WTC11 (cell line): ENCODE measurements at regions not wholly inside any gene's neighbourhood (a gene's known extent, or its start where the extent isn't known, plus 50 kb on each side); places are given as distances from the start of the nearest gene placed in this dataset.

Source experiments
- ATAC-seq: fragments of 200-7000 bp; cut with Tn5 transposase; 2 replicates; pipeline ENCODE4 v1.10.0; 2021; ENCODE audit warnings: mild to moderate bottlenecking, moderate library complexity
- CTCF ChIA-PET: fragments of 300-600 bp; sonication (Branson Sonifier 250); formaldehyde crosslinking; loops from one replicate; lab custom pipeline; 2021; ENCODE audit warnings: antibody characterized with exemption; lab: Charles Lee
- POLR2A ChIA-PET: fragments of 350-600 bp; sonication (Branson Sonifier 250); formaldehyde crosslinking; loops from one replicate; lab custom pipeline; 2021; ENCODE audit warnings: antibody characterized with exemption; lab: Charles Lee
- DNase-seq: peaks from one replicate; pipeline ENCODE4 v3.0.0; 2021; ENCODE audit warnings: low spot score
- H3K27ac Mint-ChIP-seq: 2 replicates; pipeline ENCODE4 v1.8.0; 2021; ENCODE audit warnings: mixed read lengths
- H3K27me3 Mint-ChIP-seq: 2 replicates; pipeline ENCODE4 v1.8.0; 2021; ENCODE audit warnings: low read depth, mild to moderate bottlenecking, moderate library complexity, mixed read lengths
- H3K36me3 Mint-ChIP-seq: 2 replicates; pipeline ENCODE4 v1.8.0; 2021; ENCODE audit warnings: mixed read lengths
- H3K4me1 Mint-ChIP-seq: 2 replicates; pipeline ENCODE4 v1.8.0; 2022; ENCODE audit warnings: mixed read lengths
- H3K4me3 Mint-ChIP-seq: 2 replicates; pipeline ENCODE4 v1.8.0; 2021; ENCODE audit warnings: mild to moderate bottlenecking, moderate library complexity, mixed read lengths
- H3K9me3 Mint-ChIP-seq: 2 replicates; pipeline ENCODE4 v1.8.0; 2021; ENCODE audit warnings: mixed read lengths
- CREM ChIP-seq: sonication (generic); formaldehyde crosslinking; IDR thresholded peaks from 2 replicates; pipeline ENCODE4 v1.8.1; 2022; ENCODE audit warnings: mild to moderate bottlenecking, missing genetic modification reagents, moderate library complexity
- EMX1 ChIP-seq: fragments of 250-450 bp; sonication (Bioruptor Pico); IDR thresholded peaks from 2 replicates; pipeline ENCODE4 v1.8.0; 2021; ENCODE audit warnings: mild to moderate bottlenecking
- ETV6 ChIP-seq: sonication (generic); formaldehyde crosslinking; IDR thresholded peaks from 2 replicates; pipeline ENCODE4 v1.8.1; 2022; ENCODE audit warnings: mild to moderate bottlenecking, missing genetic modification reagents
- GABPB1 ChIP-seq: sonication (generic); formaldehyde crosslinking; IDR thresholded peaks from 2 replicates; pipeline ENCODE4 v1.8.1; 2023; ENCODE audit warnings: mild to moderate bottlenecking, missing genetic modification reagents
- HMGA2 ChIP-seq: fragments of 250-450 bp; sonication (Bioruptor Pico); IDR thresholded peaks from 2 replicates; pipeline ENCODE4 v1.4.0; 2021; ENCODE audit warnings: mild to moderate bottlenecking, moderate library complexity
- MYBL2 ChIP-seq: sonication (generic); formaldehyde crosslinking; IDR thresholded peaks from 2 replicates; pipeline ENCODE4 v1.8.1; 2023; ENCODE audit warnings: mild to moderate bottlenecking, moderate library complexity, missing genetic modification reagents
- NFATC4 ChIP-seq: fragments of 250-450 bp; sonication (Bioruptor Pico); IDR thresholded peaks from 2 replicates; pipeline ENCODE4 v1.9.0; 2021; ENCODE audit warnings: mild to moderate bottlenecking
- RELA ChIP-seq: sonication (generic); formaldehyde crosslinking; IDR thresholded peaks from 2 replicates; pipeline ENCODE4 v1.8.1; 2022; ENCODE audit warnings: missing genetic modification reagents, mild to moderate bottlenecking, borderline replicate concordance
- SMAD4 ChIP-seq: sonication (generic); formaldehyde crosslinking; IDR thresholded peaks from 2 replicates; pipeline ENCODE4 v1.8.0; 2022; ENCODE audit warnings: mild to moderate bottlenecking, missing genetic modification reagents
- SP1 ChIP-seq: sonication (generic); formaldehyde crosslinking; conservative IDR thresholded peaks from 2 replicates; pipeline ENCODE4 v1.8.1; 2022; ENCODE audit warnings: missing genetic modification reagents
- TEAD4 ChIP-seq: sonication (generic); formaldehyde crosslinking; IDR thresholded peaks from 2 replicates; pipeline ENCODE4 v1.8.0; 2022; ENCODE audit warnings: mild to moderate bottlenecking, missing genetic modification reagents
- ZNF263 ChIP-seq: sonication (generic); formaldehyde crosslinking; IDR thresholded peaks from 2 replicates; pipeline ENCODE4 v1.8.1; 2022; ENCODE audit warnings: low read depth, mild to moderate bottlenecking, moderate library complexity, missing genetic modification reagents
- ZNF396 ChIP-seq: fragments of 250-450 bp; sonication (Bioruptor Pico); IDR thresholded peaks from 2 replicates; pipeline ENCODE4 v1.8.0; 2021; ENCODE audit warnings: mild to moderate bottlenecking, moderate library complexity, borderline replicate concordance
- ZNF423 ChIP-seq: fragments of 250-450 bp; sonication (Bioruptor Pico); IDR thresholded peaks from 2 replicates; pipeline ENCODE4 v2.1.2; 2022; ENCODE audit warnings: mild to moderate bottlenecking, moderate library complexity
- TF ChIP-seq, protein P1 (sequence below): sonication (generic); formaldehyde crosslinking; IDR thresholded peaks from 2 replicates; pipeline ENCODE4 v1.8.1; 2022; ENCODE audit warnings: low read depth, mild to moderate bottlenecking, moderate library complexity, missing genetic modification reagents, borderline replicate concordance
- TF ChIP-seq, protein P2 (sequence below): sonication (generic); formaldehyde crosslinking; IDR thresholded peaks from 2 replicates; pipeline ENCODE4 v1.8.0; 2022; ENCODE audit warnings: mild to moderate bottlenecking, missing genetic modification reagents
- TF ChIP-seq, protein P3 (sequence below): sonication (generic); formaldehyde crosslinking; IDR thresholded peaks from 2 replicates; pipeline ENCODE4 v1.8.1; 2022; ENCODE audit warnings: missing genetic modification reagents, borderline replicate concordance
- TF ChIP-seq, protein P4 (sequence below): sonication (generic); formaldehyde crosslinking; IDR thresholded peaks from 2 replicates; pipeline ENCODE4 v1.8.0; 2022; ENCODE audit warnings: mild to moderate bottlenecking, missing genetic modification reagents
- TF ChIP-seq, protein P5 (sequence below): fragments of 250-450 bp; sonication (Bioruptor Pico); IDR thresholded peaks from 2 replicates; pipeline ENCODE4 v1.9.0; 2021; ENCODE audit warnings: moderate library complexity, mild to moderate bottlenecking, inconsistent platforms, borderline replicate concordance
- TF ChIP-seq, protein P6 (sequence below): fragments of 250-450 bp; sonication (Bioruptor Pico); IDR thresholded peaks from 2 replicates; pipeline ENCODE4 v2.1.2; 2022; ENCODE audit warnings: mild to moderate bottlenecking, moderate library complexity
- TF ChIP-seq, protein P7 (sequence below): sonication (generic); formaldehyde crosslinking; IDR thresholded peaks from 2 replicates; pipeline ENCODE4 v1.8.0; 2022; ENCODE audit warnings: missing genetic modification reagents
- TF ChIP-seq, protein P8 (sequence below): sonication (generic); formaldehyde crosslinking; IDR thresholded peaks from 2 replicates; pipeline ENCODE4 v1.8.1; 2022; ENCODE audit warnings: low read depth, missing genetic modification reagents, borderline replicate concordance
- TF ChIP-seq, protein P9 (sequence below): sonication (generic); formaldehyde crosslinking; IDR thresholded peaks from 2 replicates; pipeline ENCODE4 v1.8.1; 2023; ENCODE audit warnings: mild to moderate bottlenecking, missing genetic modification reagents, moderate library complexity

DNA sequence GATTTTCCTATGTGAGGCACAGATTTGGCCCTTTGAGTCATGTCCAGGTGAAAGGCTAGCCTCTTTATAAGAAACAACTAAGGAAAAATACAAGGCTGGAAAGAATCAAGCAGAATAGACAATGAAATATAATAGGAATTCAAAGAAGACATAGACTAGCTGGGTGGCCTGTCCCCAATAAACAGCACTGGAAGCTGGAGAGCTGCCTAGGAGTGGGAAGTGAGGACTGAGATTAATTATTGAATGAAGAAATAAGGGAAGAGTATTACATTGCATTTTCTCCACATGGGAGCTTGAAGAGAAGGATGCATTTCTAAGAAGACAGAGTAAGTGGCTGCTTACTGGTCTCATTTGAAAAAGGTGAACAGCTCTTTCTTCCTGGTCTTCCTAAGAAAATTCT lies 100.0 kb downstream of the CCDC34 start:
- Mint-ChIP-seq H3K27ac (no peak overlapping the region), H3K9me3 (0 out of 2 replicates have a peak, but pooled peaks cover 1% of the 10 kb centered on the region), H3K4me1 (peaks cover 4% of the 10 kb centered on the region; the same call in 1 of the 2 replicates), H3K27me3 (no peaks in the 10 kb centered on the region; the same call in 1 of the 2 replicates), H3K36me3 (no peaks in the 10 kb centered on the region), H3K4me3 (no peak overlapping the region)
- ATAC-seq (no peak), DNase-seq (no peak)
- TF ChIP-seq SP1 (CRISPR knock-in tag), result no peak
- no peak for TF ChIP-seq RELA
- TF ChIP-seq, protein P1, sequence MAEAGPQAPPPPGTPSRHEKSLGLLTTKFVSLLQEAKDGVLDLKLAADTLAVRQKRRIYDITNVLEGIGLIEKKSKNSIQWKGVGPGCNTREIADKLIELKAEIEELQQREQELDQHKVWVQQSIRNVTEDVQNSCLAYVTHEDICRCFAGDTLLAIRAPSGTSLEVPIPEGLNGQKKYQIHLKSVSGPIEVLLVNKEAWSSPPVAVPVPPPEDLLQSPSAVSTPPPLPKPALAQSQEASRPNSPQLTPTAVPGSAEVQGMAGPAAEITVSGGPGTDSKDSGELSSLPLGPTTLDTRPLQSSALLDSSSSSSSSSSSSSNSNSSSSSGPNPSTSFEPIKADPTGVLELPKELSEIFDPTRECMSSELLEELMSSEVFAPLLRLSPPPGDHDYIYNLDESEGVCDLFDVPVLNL (CRISPR knock-in tag), result no peak
- TF ChIP-seq ZNF263, result no peak
- no peak for TF ChIP-seq ZNF423 (CRISPR knock-in tag)
- TF ChIP-seq HMGA2 (CRISPR knock-in tag), result no peak
- no peak for TF ChIP-seq NFATC4 (CRISPR knock-in tag)
- TF ChIP-seq, protein P2, sequence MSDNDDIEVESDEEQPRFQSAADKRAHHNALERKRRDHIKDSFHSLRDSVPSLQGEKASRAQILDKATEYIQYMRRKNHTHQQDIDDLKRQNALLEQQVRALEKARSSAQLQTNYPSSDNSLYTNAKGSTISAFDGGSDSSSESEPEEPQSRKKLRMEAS (CRISPR knock-in tag), result no peak
- no peak for TF ChIP-seq GABPB1 (CRISPR knock-in tag)
- TF ChIP-seq MYBL2, result no peak
- TF ChIP-seq, protein P3, sequence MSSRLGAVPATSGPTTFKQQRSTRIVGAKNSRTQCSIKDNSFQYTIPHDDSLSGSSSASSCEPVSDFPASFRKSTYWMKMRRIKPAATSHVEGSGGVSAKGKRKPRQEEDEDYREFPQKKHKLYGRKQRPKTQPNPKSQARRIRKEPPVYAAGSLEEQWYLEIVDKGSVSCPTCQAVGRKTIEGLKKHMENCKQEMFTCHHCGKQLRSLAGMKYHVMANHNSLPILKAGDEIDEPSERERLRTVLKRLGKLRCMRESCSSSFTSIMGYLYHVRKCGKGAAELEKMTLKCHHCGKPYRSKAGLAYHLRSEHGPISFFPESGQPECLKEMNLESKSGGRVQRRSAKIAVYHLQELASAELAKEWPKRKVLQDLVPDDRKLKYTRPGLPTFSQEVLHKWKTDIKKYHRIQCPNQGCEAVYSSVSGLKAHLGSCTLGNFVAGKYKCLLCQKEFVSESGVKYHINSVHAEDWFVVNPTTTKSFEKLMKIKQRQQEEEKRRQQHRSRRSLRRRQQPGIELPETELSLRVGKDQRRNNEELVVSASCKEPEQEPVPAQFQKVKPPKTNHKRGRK (CRISPR knock-in tag), result no peak
- TF ChIP-seq, protein P4, sequence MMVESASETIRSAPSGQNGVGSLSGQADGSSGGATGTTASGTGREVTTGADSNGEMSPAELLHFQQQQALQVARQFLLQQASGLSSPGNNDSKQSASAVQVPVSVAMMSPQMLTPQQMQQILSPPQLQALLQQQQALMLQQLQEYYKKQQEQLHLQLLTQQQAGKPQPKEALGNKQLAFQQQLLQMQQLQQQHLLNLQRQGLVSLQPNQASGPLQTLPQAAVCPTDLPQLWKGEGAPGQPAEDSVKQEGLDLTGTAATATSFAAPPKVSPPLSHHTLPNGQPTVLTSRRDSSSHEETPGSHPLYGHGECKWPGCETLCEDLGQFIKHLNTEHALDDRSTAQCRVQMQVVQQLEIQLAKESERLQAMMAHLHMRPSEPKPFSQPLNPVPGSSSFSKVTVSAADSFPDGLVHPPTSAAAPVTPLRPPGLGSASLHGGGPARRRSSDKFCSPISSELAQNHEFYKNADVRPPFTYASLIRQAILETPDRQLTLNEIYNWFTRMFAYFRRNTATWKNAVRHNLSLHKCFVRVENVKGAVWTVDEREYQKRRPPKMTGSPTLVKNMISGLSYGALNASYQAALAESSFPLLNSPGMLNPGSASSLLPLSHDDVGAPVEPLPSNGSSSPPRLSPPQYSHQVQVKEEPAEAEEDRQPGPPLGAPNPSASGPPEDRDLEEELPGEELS (CRISPR knock-in tag), result no peak
- TF ChIP-seq, protein P5, sequence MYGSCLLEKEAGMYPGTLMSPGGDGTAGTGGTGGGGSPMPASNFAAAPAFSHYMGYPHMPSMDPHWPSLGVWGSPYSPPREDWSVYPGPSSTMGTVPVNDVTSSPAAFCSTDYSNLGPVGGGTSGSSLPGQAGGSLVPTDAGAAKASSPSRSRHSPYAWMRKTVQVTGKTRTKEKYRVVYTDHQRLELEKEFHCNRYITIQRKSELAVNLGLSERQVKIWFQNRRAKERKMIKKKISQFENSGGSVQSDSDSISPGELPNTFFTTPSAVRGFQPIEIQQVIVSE, result no peak
- POLR2A ChIA-PET, result no interaction called here
- CTCF ChIA-PET, result no interaction called here

DNA sequence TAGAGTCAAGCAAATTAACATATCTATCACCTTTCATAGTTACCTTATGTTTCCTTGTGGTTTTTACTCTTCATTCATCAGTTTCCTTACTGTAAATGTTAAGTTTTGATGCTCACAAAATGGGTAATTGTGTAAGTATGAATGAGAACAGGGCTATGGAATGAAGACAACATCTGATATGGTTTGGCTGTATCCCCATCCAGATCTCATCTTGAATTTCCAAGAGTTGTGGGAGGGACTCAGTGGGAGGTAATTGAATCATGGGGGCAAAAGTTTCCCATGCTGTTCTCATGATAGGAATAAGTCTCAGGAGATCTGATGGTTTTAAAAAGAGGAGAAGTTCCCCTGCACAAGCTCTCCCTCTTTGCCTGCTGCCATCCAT lies 107.6 kb downstream of the CCDC34 start:
- peaks cover 2% of the 10 kb centered on the region; the same call in 1 of the 2 replicates for H3K36me3 Mint-ChIP-seq
- no peak for ATAC-seq
- CTCF ChIA-PET, result no interaction called here
- TF ChIP-seq, protein P6, sequence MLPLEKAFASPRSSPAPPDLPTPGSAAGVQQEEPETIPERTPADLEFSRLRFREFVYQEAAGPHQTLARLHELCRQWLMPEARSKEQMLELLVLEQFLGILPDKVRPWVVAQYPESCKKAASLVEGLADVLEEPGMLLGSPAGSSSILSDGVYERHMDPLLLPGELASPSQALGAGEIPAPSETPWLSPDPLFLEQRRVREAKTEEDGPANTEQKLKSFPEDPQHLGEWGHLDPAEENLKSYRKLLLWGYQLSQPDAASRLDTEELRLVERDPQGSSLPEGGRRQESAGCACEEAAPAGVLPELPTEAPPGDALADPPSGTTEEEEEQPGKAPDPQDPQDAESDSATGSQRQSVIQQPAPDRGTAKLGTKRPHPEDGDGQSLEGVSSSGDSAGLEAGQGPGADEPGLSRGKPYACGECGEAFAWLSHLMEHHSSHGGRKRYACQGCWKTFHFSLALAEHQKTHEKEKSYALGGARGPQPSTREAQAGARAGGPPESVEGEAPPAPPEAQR (CRISPR knock-in tag), result no peak
- TF ChIP-seq, protein P7, sequence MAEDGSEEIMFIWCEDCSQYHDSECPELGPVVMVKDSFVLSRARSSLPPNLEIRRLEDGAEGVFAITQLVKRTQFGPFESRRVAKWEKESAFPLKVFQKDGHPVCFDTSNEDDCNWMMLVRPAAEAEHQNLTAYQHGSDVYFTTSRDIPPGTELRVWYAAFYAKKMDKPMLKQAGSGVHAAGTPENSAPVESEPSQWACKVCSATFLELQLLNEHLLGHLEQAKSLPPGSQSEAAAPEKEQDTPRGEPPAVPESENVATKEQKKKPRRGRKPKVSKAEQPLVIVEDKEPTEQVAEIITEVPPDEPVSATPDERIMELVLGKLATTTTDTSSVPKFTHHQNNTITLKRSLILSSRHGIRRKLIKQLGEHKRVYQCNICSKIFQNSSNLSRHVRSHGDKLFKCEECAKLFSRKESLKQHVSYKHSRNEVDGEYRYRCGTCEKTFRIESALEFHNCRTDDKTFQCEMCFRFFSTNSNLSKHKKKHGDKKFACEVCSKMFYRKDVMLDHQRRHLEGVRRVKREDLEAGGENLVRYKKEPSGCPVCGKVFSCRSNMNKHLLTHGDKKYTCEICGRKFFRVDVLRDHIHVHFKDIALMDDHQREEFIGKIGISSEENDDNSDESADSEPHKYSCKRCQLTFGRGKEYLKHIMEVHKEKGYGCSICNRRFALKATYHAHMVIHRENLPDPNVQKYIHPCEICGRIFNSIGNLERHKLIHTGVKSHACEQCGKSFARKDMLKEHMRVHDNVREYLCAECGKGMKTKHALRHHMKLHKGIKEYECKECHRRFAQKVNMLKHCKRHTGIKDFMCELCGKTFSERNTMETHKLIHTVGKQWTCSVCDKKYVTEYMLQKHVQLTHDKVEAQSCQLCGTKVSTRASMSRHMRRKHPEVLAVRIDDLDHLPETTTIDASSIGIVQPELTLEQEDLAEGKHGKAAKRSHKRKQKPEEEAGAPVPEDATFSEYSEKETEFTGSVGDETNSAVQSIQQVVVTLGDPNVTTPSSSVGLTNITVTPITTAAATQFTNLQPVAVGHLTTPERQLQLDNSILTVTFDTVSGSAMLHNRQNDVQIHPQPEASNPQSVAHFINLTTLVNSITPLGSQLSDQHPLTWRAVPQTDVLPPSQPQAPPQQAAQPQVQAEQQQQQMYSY (CRISPR knock-in tag), result no peak
- TF ChIP-seq SMAD4 (CRISPR knock-in tag), result no peak
- no peak for TF ChIP-seq ZNF396 (CRISPR knock-in tag)
- no peak for TF ChIP-seq TEAD4 (CRISPR knock-in tag)
- no peak for TF ChIP-seq CREM (CRISPR knock-in tag)
- no peak for TF ChIP-seq ETV6 (CRISPR knock-in tag)
- no peak for TF ChIP-seq EMX1 (CRISPR knock-in tag)
- TF ChIP-seq, protein P8, sequence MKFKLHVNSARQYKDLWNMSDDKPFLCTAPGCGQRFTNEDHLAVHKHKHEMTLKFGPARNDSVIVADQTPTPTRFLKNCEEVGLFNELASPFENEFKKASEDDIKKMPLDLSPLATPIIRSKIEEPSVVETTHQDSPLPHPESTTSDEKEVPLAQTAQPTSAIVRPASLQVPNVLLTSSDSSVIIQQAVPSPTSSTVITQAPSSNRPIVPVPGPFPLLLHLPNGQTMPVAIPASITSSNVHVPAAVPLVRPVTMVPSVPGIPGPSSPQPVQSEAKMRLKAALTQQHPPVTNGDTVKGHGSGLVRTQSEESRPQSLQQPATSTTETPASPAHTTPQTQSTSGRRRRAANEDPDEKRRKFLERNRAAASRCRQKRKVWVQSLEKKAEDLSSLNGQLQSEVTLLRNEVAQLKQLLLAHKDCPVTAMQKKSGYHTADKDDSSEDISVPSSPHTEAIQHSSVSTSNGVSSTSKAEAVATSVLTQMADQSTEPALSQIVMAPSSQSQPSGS, result no peak
- TF ChIP-seq, protein P9, sequence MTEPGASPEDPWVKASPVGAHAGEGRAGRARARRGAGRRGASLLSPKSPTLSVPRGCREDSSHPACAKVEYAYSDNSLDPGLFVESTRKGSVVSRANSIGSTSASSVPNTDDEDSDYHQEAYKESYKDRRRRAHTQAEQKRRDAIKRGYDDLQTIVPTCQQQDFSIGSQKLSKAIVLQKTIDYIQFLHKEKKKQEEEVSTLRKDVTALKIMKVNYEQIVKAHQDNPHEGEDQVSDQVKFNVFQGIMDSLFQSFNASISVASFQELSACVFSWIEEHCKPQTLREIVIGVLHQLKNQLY (CRISPR knock-in tag), result no peak

More for the DNA sequence above, 107.6 kb downstream of the CCDC34 start:
- no peak for DNase-seq
- POLR2A ChIA-PET, result no interaction called here
- H3K27me3 Mint-ChIP-seq, result no peaks in the 10 kb centered on the region
- H3K4me3 Mint-ChIP-seq, result no peak overlapping the region
- no peaks in the 10 kb centered on the region for H3K4me1 Mint-ChIP-seq
- no peak overlapping the region for H3K27ac Mint-ChIP-seq
- peaks cover 20% of the 10 kb centered on the region for H3K9me3 Mint-ChIP-seq
